ENCODE measurements at regions not wholly inside any gene's neighbourhood (a gene's known extent, or its start where the extent isn't known, plus 50 kb on each side); places are given as distances from the start of the nearest gene placed in this dataset.

DNA sequence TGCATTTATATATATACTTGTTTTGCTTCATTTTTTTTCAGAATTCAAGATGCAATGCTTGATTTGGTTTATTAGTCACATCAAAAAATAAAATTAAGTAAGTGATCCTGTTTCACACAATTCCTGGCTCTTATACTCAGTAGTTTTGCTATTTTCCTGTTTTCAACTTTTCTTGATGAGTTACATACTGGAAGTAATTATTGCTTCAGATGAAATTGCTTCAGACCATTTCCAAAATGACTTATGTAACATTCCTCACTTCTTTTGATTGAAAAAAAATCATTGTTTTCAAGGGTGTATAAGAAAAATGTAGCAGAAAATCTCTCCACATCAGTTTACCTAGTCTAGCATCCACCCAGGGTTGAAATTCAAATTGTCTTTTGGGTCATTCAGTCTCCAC, 65.0 kb downstream of the RGS2 start:
- TF ChIP-seq CTCF (IDR thresholded peaks at IDR 0.05): no peak
- Histone ChIP-seq H3K27me3 (replicated peaks; ENCODE audit: insufficient read depth) (no peaks in the 10 kb centered on the region), H3K4me1 (ENCODE audit: control insufficient read depth in 1 of 2, low read depth in 2 of 2) (peaks cover 14 to 23% of the 10 kb centered on the region in 2 donors), H3K36me3 (no peaks in the 10 kb centered on the region), H3K4me3 (no peak overlapping the region), H3K9me3 (no peaks in the 10 kb centered on the region), H3K27ac (no peak overlapping the region)
- no peak for DNase-seq (ENCODE audit: low spot score)
- ATAC-seq (ENCODE audit: insufficient number of reproducible peaks, low FRiP score, low read depth): no peak

GRCh38 chr1:192876633-192877032, 67.8 kb downstream of the RGS2 start:
- Histone ChIP-seq H3K9me3 (no peaks in the 10 kb centered on the region), H3K27me3 (replicated peaks; ENCODE audit: insufficient read depth) (no peaks in the 10 kb centered on the region), H3K27ac (no peak overlapping the region), H3K4me3 (no peak overlapping the region), H3K36me3 (no peaks in the 10 kb centered on the region), H3K4me1 (ENCODE audit: control insufficient read depth in 1 of 2, low read depth in 2 of 2) (peaks cover 28 to 41% of the 10 kb centered on the region in 2 donors)
- TF ChIP-seq CTCF (IDR thresholded peaks at IDR 0.05): no peak
- DNase-seq (ENCODE audit: low spot score) (no peak), ATAC-seq (ENCODE audit: insufficient number of reproducible peaks, low FRiP score, low read depth) (no peak)

DNA sequence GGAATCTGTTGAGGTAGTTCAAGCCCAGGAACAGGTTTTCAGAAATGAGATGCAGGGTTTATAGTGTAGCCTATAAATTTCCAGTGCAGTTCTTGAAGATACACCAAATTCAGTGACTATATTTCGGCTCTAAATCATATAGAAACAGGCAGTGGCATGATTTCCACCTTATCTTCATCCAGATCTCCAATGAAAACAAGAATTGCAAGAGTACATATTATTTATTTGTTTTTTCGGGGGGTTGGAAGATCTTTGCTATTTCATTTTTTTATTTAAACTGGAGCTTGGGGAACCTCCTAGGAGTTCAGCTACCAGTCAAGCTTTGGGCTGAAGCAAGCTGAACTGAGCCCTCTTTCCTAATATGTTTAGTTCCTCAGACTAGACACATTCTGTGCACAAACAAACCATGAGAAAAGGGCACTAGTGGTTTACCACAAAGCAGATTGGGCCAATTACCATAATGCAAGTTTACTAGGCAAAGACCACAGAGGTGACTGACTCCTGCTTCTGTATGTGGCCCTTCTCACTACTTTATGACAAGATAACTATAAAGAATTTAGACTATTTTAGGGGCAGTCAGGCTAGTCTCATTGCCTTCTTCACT, 68.5 kb downstream of the RGS2 start:
- Histone ChIP-seq H3K4me1 (ENCODE audit: control insufficient read depth in 1 of 2, low read depth in 2 of 2) (peaks cover 28 to 41% of the 10 kb centered on the region in 2 donors), H3K4me3 (no peak overlapping the region), H3K9me3 (no peaks in the 10 kb centered on the region), H3K27ac (no peak overlapping the region), H3K36me3 (no peaks in the 10 kb centered on the region), H3K27me3 (replicated peaks; ENCODE audit: insufficient read depth) (no peaks in the 10 kb centered on the region)
- DNase-seq (ENCODE audit: low spot score) (no peak), ATAC-seq (ENCODE audit: insufficient number of reproducible peaks, low FRiP score, low read depth) (no peak)
- TF ChIP-seq CTCF (IDR thresholded peaks at IDR 0.05): no peak

DNA sequence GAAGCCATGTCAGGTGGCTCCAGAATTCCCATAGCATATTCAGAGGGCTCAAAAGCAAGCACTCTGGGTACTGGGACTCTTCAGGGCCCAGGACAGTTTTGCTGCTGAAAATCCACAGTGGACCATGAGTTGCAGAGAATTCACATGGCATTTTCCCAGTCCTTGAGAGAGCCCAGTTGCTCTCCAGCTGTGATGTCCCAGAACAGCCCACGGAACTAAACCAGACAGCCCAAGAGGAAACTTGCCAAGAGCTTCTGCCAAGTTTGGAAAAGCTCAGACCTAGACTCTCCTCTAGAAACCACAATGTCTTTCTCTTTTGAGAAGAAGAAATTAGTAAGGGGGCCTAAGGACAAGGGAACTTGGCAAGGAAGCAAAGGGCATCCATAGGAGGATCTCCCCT, 69.4 kb downstream of the RGS2 start:
- peak overlapping the region; percentile 15 to 42 for H3K27ac ChIP-seq
- H3K4me3 ChIP-seq: no peak overlapping the region
- DNase-seq (ENCODE audit: low spot score): no peak
- TF ChIP-seq CTCF (IDR thresholded peaks at IDR 0.05): no peak
- H3K4me1 ChIP-seq (ENCODE audit: control insufficient read depth in 1 of 2, low read depth in 2 of 2): peaks cover 28 to 41% of the 10 kb centered on the region in 2 donors
- ATAC-seq (ENCODE audit: insufficient number of reproducible peaks, low FRiP score, low read depth): peak; percentile 77
- no peaks in the 10 kb centered on the region for H3K36me3 ChIP-seq
- no peaks in the 10 kb centered on the region for H3K9me3 ChIP-seq
- no peaks in the 10 kb centered on the region for H3K27me3 ChIP-seq (replicated peaks; ENCODE audit: insufficient read depth)

DNA sequence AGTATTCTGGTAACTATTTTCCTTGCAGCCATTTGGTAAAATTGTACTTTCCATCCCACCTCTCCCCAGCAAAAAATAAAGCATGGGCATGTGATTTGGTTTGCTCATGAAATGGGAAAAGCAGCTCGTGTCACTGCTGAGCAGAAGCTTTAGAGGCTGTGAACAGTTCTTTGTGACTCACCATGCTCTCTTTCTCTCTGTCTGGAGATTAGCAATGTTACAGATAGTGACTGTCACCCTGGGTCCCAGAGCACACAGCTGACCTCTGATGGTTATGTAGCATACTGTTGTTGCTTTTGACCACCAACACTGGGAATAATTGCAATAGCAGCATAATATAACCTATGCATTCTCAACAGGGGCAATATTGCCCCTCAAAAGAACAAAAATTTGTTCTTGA, 70.6 kb downstream of the RGS2 start:
- no peak for ATAC-seq (ENCODE audit: insufficient number of reproducible peaks, low FRiP score, low read depth)
- H3K4me3 ChIP-seq: no peak overlapping the region
- H3K27ac ChIP-seq: peak overlapping the region; percentile 15 to 42
- H3K9me3 ChIP-seq: no peaks in the 10 kb centered on the region
- no peak for TF ChIP-seq CTCF (IDR thresholded peaks at IDR 0.05)
- no peak for DNase-seq (ENCODE audit: low spot score)
- H3K4me1 ChIP-seq (ENCODE audit: control insufficient read depth in 1 of 2, low read depth in 2 of 2): peaks cover 28 to 41% of the 10 kb centered on the region in 2 donors
- H3K36me3 ChIP-seq: no peaks in the 10 kb centered on the region
- H3K27me3 ChIP-seq (replicated peaks; ENCODE audit: insufficient read depth): no peaks in the 10 kb centered on the region
